ENCODE measurements at regions not wholly inside any gene's neighbourhood (a gene's known extent, or its start where the extent isn't known, plus 50 kb on each side); places are given as distances from the start of the nearest gene placed in this dataset.

- no peak for TF ChIP-seq SMC3 (IDR thresholded peaks at IDR 0.05; ENCODE audit: borderline replicate concordance, low read length)
- TF ChIP-seq SUPT20H (IDR thresholded peaks at IDR 0.05; ENCODE audit: borderline replicate concordance, control insufficient read depth, low read depth, low read length): no peak
- TF ChIP-seq FOXM1 (IDR thresholded peaks at IDR 0.05; ENCODE audit: low read depth, low read length): no peak
- no peak for TF ChIP-seq POLR2AphosphoS2 (IDR thresholded peaks at IDR 0.05; ENCODE audit: low read depth, low read length)
- no peak for TF ChIP-seq ZNF217 (IDR thresholded peaks at IDR 0.05)
- no peak for TF ChIP-seq CHD4 (IDR thresholded peaks at IDR 0.05)
- TF ChIP-seq ZNF207 (IDR thresholded peaks at IDR 0.05; ENCODE audit: borderline replicate concordance): no peak
- no peak for TF ChIP-seq RB1 (IDR thresholded peaks at IDR 0.05; ENCODE audit: borderline replicate concordance)
- TF ChIP-seq ATF7 (IDR thresholded peaks at IDR 0.05; ENCODE audit: low read depth): peak; percentile 64; the same call in 1 of the 2 replicates
- no peak for TF ChIP-seq BRCA1 (IDR thresholded peaks at IDR 0.05; ENCODE audit: low read depth, low read length)
- TF ChIP-seq BHLHE40 (IDR thresholded peaks at IDR 0.05; ENCODE audit: borderline replicate concordance in 1 of 2, low read depth in 2 of 2, low read length in 1 of 2): peak; percentile 52 to 72; a peak in 3 of 4 replicates
- no peak; the same call in 1 of the 2 replicates for TF ChIP-seq CREM (IDR thresholded peaks at IDR 0.05; ENCODE audit: low read depth)
- no peak for TF ChIP-seq KAT2A (conservative IDR thresholded peaks at IDR 0.05; ENCODE audit: control insufficient read depth, low read depth, low read length)
- TF ChIP-seq USF2 (IDR thresholded peaks at IDR 0.05; ENCODE audit: borderline replicate concordance, low read depth, low read length): no peak
- TF ChIP-seq FOS (IDR thresholded peaks at IDR 0.05; ENCODE audit: borderline replicate concordance, extremely low read depth, insufficient read length): no peak
- no peak for TF ChIP-seq TARDBP (IDR thresholded peaks at IDR 0.05; ENCODE audit: borderline replicate concordance)
- peak; percentile 71; the same call in 1 of the 2 replicates for TF ChIP-seq TCF12 (IDR thresholded peaks at IDR 0.05; ENCODE audit: low read depth, low read length)
- TF ChIP-seq CHD2 (IDR thresholded peaks at IDR 0.05; ENCODE audit: borderline replicate concordance, low read depth, low read length): no peak
- peak in 1 of 2 experiments; percentile 43; a peak in 1 of 4 replicates for TF ChIP-seq ETV6 (conservative IDR thresholded peaks at IDR 0.05 in 1 of 2, IDR thresholded peaks at IDR 0.05 in 1 of 2; ENCODE audit: borderline replicate concordance in 1 of 2, low read depth in 1 of 2)
- TF ChIP-seq PAX5 (IDR thresholded peaks at IDR 0.05; ENCODE audit: borderline replicate concordance, low read depth, low read length): peak; percentile 28; the same call in 1 of the 2 replicates
- TF ChIP-seq SMARCA5 (IDR thresholded peaks at IDR 0.05): no peak
- TF ChIP-seq BMI1 (IDR thresholded peaks at IDR 0.05; ENCODE audit: borderline replicate concordance): no peak
- TF ChIP-seq SP1 (IDR thresholded peaks at IDR 0.05; ENCODE audit: low read depth, low read length): no peak
- TF ChIP-seq ZNF592 (IDR thresholded peaks at IDR 0.05): no peak
- TF ChIP-seq BCL11A (IDR thresholded peaks at IDR 0.05; ENCODE audit: low read depth, low read length): 0 out of 2 replicates have a peak, but pooled peaks have one; percentile 45
- peak; percentile 28; the same call in 1 of the 2 replicates for TF ChIP-seq GABPA (IDR thresholded peaks at IDR 0.05; ENCODE audit: low read depth)
- no peak for TF ChIP-seq ASH2L (IDR thresholded peaks at IDR 0.05; ENCODE audit: borderline replicate concordance, low read depth)
- TF ChIP-seq NFXL1 (IDR thresholded peaks at IDR 0.05; ENCODE audit: borderline replicate concordance): no peak
- no peak for TF ChIP-seq EZH2 (IDR thresholded peaks at IDR 0.05; ENCODE audit: borderline replicate concordance, control insufficient read depth, low read depth, low read length)
These were observed 52.6 kb upstream of the NAV2 start (continued) for GRCh38 chr11:19660076-19660475.

Measured in GM12878 (cell line).